NCI-H146 treated with DMSO at 0.1 percent for 48 hours (cell line): ENCODE measurements at regions not wholly inside any gene's neighbourhood (a gene's known extent, or its start where the extent isn't known, plus 50 kb on each side); places are given as distances from the start of the nearest gene placed in this dataset.
A peak's percentile ranks its signal among the peaks of the same experiment; 100 is the strongest.

ENCODE experiments used
- DNase-seq: peaks from one replicate; lab custom pipeline; 2025; ENCODE audit not compliant: unreplicated experiment; lab: John Stamatoyannopoulos, UW

DNA sequence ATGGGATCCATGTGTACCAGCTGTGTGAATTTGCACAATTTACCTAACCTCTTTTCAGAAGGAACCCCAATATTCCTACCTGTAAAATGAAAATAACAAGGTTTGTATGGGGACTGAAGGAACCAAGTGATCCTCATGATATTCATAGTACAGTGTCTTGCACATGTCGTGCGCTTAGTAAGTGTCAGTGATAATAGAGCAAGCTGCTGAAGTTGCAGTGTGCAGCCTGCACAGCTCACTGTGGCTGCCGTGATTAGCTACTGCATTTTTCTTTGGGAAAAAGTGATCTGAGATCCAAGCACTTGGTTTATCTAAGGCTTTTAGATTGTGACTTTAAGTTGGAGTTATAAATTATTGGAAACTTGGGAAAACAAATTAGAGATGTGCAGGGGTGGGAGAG is 135.9 kb upstream of the FRY start:
- DNase-seq = no peak

DNA sequence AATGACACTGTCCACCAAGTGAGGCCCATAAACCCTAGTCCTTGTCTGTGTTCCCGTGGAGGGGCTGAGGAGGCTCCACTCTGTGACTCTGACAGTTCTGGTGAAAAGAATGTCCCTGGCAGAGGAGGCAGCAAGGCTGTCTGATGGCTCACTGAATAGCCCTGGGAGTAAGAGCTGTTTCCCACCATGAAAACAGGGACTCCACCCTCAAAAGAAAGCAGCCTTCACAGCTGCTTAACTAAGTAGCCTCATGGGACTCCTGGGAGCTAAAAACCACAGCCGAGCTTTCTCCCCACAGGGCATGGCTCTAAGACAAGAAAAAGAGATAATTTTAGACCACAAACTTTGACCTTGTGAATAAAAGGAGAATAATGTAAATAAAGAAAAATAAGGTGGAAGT is 135.1 kb upstream of the FRY start:
- DNase-seq = no peak

- DNase-seq = no peak
Measured at GRCh38 chr13:31898378-31899071, 133.0 kb upstream of the FRY start.

GRCh38 chr13:31901985-31902384 is 129.6 kb upstream of the FRY start:
- DNase-seq = no peak

DNA sequence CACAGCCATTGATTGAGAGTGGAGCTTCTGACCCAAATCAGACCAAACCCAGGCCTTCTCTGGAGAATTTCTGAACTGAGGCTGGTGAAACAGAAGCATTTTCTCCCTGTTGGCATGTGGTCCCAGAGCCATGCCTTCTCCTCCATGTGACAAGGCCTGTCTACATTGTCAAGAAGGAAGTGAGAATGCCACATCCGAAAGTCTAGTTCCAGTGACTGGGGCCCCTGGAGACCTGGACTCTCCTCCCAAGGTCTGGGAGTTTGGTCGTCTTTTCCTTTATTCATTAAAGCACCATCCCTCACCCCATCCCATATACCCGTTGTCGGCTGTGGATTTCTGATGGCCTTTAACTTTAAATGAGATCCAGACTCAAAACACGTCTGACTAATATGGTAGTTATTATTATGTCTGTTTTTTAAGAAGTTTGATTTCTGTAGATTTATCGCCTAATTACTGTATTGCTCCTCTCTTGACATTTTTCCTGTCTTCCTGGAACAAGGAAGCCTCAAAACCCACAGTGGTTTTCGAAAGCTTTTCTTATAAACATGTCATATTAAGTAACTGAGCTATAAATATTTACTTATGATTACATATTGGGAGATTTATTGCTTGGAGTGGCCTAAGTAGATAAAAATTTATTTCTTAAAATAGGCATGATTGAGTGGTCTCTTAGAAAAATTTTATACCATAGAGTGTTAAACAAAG is 128.3 kb upstream of the FRY start:
- DNase-seq = no peak

GRCh38 chr13:31904941-31905824 is 126.4 kb upstream of the FRY start:
- DNase-seq = no peak

DNA sequence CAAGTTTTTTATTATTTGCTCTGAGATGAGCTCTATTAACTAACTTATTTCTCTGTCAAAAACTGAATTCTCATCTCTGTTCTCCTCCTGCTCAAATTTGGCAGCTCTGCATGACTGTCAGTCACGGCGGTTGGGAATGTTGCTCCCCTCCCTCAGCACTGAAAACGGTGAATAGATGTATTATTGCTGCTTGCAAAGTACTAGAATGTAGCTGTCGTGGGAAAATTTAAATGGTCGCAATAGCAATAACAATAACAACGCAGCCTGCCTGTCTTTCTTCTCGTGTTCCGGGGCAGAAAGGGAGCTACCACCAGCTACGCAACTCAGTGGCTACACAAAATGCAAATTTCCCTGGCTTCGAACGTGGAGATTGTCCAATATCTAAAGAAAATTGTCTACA is 125.6 kb upstream of the FRY start:
- no peak for DNase-seq

- peak; percentile 22 for DNase-seq
Measured at GRCh38 chr13:31908696-31909411, 122.7 kb upstream of the FRY start.

GRCh38 chr13:31909864-31910551 is 121.6 kb upstream of the FRY start:
- DNase-seq = peak; percentile 59

DNA sequence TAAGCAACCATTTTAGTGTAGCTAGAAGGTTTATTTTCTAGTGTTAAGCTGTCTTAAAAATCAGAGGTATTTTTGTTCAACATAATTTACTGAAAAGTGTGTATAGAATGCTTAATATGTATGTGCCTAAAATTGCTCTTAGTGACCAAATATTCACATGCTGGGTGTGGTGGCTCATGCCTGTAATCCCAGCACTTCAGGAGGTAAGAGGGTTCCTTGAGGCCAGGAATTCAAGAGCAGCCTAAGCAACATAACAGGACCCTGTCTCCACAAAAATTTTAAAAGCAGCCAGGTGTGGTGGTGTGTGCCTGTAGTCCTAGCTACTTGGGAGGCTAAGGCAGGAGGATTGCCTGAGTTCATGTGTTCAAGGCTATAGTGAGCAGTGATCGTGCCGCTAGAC is 120.9 kb upstream of the FRY start:
- no peak for DNase-seq

GRCh38 chr13:31912647-31913401 is 118.8 kb upstream of the FRY start:
- no peak for DNase-seq

DNA sequence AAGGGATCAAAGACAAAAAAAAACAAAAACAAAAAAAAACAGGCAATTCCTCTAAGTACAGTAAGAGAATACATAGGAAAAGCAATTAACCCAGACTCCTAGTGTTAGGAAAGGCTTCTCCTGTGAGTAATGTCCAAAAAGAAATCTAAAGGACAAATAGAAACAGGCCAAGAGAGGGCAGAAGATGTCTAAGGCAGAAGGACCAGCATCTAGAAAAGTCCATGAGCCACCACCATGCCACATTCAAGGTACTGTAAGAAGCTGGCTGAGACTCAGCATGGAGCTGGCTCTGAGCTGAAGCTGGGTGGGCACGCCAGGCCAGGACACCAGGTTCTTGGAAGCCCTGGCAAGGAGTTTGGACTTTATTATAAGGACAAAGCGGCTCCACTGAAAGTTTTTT is 118.1 kb upstream of the FRY start:
- DNase-seq = no peak

GRCh38 chr13:31914843-31915242 is 116.7 kb upstream of the FRY start:
- no peak for DNase-seq

DNA sequence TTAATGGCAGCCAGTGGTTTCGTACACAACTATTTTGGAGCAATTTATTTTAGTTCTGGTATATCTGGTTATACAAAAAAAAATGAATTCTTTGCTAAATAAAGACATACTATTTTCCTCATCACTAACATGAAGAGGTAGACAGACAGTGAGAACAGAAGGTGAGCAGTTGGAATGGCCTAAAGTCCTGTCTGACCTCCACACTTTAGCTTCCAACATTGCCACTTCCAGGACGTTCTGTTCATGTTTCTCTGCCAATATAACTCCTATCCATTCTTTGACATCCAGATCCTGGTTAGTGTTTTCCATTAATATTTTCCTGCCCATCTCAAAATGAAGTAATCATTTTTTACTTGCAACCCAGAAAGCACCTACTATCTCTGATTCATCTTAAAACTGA is 112.9 kb upstream of the FRY start:
- no peak for DNase-seq

DNA sequence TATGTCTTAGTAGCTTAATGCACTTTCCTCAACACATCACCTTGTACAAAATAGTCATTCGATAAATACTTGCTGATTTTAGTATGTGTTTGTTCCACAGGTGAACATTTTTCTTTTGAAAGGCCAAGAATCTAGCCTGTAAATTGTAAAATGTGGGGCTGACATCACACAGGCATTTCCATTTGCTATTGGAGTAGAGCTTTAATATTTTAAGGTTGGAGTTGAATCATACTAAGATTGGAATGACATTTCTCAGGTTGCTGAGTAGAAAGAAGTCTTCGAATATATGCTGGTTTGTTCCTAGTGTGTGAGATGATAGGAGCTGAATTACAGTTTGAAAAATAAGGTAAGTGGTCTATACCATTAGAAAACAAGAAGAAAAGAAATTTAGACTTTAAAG is 112.3 kb upstream of the FRY start:
- DNase-seq = no peak

- DNase-seq = no peak
Measured at GRCh38 chr13:31919971-31920726, 111.4 kb upstream of the FRY start.

DNA sequence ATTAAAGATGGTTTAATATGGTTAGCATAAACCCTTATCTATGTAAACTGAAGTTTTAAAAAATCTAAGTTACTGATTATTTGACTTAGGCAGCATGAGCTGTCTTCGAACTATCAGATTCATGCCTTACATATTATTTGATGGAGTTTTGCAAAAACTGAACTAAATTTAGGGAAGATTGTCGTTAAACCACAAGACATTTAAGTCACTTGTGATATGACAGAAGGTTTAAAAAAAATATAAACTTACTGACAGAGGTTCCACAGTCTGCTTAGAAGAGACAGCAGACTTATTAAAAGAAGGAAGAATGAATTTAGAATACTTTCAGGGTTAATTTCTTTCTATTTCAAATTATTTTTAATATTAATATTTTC is 110.9 kb upstream of the FRY start:
- DNase-seq = no peak

DNA sequence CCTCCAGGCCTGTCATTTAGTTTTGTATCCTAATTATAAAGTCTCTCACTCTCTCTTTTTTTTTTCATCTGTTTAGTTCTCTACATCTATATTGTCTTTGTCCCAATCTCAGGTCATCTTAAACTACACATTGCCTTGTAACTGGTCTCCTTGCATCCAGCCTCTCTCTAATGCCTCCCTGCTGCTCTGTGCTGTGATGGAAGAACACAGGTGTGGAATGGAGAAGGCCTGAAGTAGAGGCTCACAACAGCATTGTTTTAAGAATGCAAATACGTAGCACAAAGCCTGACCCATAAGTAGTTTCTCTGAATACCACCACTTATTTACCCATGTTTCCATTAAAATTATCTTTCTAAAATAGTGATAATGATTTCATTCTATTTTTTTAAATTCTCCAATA is 108.8 kb upstream of the FRY start:
- DNase-seq = no peak

- no peak for DNase-seq
Measured at GRCh38 chr13:31923134-31923763, 108.3 kb upstream of the FRY start.
